ENCODE measurements at regions not wholly inside any gene's neighbourhood (a gene's known extent, or its start where the extent isn't known, plus 50 kb on each side); places are given as distances from the start of the nearest gene placed in this dataset.
"Not testable (repeated sequence)": the region's sequence is repeated elsewhere in the genome, so short reads cannot be mapped to it uniquely, and the experiment has no call there.

DNA sequence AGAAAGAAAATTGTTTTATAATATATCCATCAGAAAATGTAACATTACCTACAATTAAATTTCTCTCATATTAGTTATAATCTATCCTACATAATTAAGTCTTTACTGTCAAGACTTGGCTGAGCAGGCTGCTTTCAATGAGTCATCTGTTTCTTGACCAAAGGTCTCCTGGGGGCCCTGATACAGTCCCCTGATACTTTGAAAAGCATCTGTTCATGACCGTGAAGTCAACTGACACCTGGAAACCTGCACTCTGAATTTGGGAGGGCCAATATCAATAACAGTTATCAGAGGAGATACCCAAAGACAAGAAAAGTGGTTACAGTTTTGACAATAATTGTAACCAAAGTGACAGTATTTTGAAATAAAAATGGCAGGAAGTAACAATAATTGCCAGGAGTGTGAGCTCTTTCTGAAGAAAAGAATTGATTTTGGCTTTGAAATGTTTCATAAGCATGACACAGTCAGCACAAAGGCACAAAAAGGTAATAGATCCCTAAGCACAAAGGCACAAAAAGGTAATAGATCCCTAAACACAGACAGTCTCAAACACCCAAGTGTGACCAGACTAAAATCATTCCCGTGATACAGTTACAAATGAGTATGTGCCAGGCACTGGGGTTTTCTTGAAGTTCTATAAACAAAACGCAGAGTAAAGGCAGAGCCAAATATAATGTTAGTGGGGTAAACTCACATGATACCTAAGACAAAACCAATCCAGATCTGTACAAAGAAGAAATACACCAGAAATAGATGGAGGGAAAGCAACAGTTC lies 260.7 kb downstream of the PLOD2 start:
- H3K4me3 ChIP-seq (ENCODE audit: low read length) = no peak overlapping the region
- TF ChIP-seq ZNF274 (IDR thresholded peaks at IDR 0.05; ENCODE audit: low read depth, low read length) = no peak

DNA sequence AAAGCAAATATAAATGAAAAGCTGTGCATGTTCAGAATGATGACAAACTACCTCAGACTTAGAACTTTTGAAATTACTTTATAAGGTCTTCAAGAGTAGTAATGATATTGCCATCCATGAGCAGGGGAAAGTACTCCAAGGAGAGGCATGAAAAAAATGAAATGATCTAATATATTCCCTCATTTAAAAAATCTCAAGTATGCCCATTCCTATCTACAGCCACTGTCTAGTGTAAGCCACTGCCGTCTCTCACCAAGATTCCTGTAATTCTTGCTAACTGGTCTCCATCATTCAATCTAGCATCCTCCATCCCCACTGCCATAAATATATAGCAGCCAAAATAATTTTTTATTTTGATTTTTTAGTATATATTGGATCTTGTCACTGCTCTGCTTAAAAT lies 258.8 kb downstream of the PLOD2 start:
- no peak for TF ChIP-seq ZNF274 (IDR thresholded peaks at IDR 0.05; ENCODE audit: low read depth, low read length)
- H3K4me3 ChIP-seq (ENCODE audit: low read length) = no peak overlapping the region

DNA sequence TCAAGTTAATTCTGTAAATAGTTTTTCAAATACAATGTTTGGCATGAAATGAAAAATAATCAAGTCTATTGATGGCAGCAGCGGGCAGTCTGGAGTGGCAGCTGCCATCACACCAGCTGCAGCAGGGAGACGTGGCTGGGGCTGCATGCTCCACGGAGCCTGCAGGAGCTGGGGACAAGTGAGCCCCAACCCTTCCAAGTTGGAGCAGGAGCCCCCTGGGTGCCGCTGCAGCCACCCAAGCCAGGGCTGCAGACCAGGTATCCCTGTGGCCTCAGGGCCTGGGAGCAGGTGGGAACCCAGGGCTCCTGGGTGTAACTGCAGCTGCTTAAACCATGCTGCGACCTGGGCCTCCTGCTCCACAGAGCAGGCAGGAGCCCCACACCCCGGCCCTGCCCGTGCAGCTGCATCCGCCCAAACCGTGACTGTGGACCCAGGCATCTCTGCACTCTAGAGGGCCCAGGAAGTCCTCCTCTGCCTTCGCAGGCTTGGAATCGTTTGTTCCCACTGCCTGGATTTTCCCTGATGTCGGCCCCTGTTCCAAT lies 257.4 kb downstream of the PLOD2 start:
- no peak for TF ChIP-seq ZNF274 (IDR thresholded peaks at IDR 0.05; ENCODE audit: low read depth, low read length)
- no peak overlapping the region for H3K4me3 ChIP-seq (ENCODE audit: low read length)

DNA sequence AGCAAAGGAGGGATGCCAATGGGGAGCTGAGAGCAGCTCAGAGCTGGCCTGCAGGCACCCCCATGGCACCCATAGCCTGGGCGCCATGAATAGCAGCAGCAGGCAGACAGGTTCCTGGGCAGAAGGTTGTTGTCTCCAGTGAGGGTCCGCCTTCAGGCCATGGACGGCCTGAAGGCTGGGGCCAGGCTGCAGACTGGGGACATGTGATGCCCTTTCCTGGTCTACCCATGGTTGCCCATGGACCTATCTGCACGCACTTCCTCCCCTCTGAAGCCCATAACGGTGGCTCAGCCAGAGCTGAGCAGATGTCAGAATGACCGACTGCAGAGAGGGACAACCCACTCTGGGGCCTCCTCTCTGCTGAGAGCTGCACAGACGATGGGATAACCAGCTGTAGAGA lies 256.8 kb downstream of the PLOD2 start:
- no peak for TF ChIP-seq ZNF274 (IDR thresholded peaks at IDR 0.05; ENCODE audit: low read depth, low read length)
- H3K4me3 ChIP-seq (ENCODE audit: low read length) = no peak overlapping the region

DNA sequence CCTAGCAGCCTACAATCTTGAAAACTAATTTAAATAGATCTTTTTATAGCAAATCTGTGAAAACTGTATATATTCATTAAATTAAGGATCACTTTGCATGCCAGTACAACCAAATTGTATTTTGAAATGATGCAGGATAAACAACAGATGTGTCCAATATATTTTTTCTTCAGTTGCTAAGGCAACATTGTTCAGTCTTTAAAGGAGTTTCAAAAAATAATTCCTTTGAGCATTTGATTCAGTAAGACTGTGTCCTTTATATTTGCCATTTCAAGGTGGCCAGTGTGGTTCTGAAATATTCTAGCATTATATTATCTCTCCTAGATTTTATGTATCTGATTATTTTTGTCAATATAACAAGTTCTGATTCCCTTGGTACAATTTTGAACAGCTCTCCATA lies 254.7 kb downstream of the PLOD2 start:
- no peak for TF ChIP-seq ZNF274 (IDR thresholded peaks at IDR 0.05; ENCODE audit: low read depth, low read length)
- no peak overlapping the region for H3K4me3 ChIP-seq (ENCODE audit: low read length)

DNA sequence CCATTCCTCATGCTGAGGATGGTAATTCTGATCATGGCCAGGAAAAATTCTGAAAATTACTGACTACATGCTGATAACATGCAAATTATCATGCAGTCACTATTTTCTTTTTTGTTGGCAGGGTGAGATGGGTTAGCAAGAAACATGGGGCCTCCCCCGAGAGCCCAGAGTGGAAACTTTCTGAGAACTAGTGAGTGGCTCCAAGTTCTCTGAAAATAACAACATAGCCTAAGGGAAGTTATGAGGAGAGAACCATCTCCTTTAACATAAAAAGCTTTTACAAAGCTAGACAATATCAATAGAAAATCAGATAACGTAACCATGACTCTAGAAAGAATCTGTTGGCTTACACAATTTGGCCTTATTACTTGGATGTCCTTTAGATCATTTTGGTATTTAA lies 254.2 kb downstream of the PLOD2 start:
- H3K4me3 ChIP-seq (ENCODE audit: low read length) = no peak overlapping the region

DNA sequence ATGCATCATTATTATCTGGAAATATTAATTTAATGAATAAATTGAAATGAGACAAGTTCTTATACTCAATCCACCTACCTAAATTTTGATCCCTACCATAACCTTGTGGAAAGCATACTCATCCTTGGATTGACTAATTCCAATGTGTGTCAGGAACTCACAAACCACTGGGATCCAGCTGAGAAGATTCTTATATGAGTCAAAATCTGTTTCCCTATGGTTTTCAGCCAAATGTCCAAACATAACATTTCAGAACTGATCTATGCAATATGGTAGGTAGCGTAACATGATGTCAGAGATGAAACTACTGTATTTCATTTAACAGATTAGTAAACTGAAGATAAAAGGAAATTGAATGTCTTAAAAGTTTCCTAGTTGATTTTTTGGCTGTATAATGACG lies 250.0 kb downstream of the PLOD2 start:
- no peak overlapping the region for H3K4me3 ChIP-seq (ENCODE audit: low read length)
- no peak for TF ChIP-seq ZNF274 (IDR thresholded peaks at IDR 0.05; ENCODE audit: low read depth, low read length)

More for the DNA sequence above, 254.2 kb downstream of the PLOD2 start:
- TF ChIP-seq ZNF274 (IDR thresholded peaks at IDR 0.05; ENCODE audit: low read depth, low read length) = no peak

DNA sequence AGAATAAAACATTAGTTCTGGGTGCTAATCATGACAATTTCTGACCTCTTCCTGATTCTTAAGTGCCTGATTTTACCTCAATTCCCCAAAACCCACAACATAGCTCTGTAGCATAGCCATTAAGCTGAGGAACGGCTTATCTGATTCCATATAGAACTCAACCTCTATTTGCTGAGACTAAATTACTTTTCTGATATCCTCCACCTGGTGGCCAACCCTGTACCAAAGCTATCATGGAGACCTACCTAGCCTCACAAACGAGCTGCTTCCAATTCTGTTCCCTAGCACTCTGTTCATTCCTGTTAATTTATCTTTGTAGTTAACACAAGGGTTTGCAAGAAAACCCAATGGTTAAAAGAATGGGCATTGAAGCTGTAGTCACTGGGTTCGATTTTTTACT lies 245.2 kb downstream of the PLOD2 start:
- no peak for TF ChIP-seq ZNF274 (IDR thresholded peaks at IDR 0.05; ENCODE audit: low read depth, low read length)
- H3K4me3 ChIP-seq (ENCODE audit: low read length) = no peak overlapping the region

DNA sequence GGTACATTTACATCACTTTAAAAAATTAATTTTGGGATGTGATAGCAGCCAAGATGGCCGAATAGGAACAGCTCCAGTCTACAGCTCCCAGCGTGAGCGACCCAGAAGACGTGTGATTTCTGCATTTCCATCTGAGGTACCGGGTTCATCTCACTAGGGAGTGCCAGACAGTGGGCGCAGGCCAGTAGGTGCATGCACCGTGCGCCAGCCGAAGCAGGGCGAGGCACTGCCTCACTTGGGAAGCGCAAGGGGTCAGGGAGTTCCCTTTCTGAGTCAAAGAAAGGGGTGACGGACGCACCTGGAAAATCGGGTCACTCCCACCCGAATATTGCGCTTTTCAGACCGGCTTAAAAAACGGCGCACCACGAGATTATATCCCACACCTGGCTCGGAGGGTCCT lies 233.2 kb downstream of the PLOD2 start:
- not testable (repeated sequence) for H3K4me3 ChIP-seq (ENCODE audit: low read length)

DNA sequence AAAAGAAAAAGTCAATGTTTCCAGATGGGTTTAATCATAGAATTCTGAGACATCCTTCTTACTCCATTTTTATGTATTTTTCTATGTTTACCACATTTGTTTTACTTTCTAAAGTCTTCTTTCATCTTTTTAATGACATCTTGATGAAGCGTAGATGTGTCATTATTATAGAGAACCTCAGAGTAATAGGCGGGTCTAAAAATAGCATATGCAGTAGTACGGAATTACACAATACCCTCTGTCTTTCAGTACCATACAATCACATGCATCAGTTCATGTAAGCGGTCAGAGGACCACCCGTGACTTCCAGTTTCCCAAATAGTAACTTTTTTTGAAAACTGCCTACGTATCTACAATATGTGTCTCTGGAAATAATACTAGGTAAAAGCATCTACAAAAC lies 224.0 kb downstream of the PLOD2 start:
- no peak for TF ChIP-seq ZNF274 (IDR thresholded peaks at IDR 0.05; ENCODE audit: low read depth, low read length)
- no peak overlapping the region for H3K4me3 ChIP-seq (ENCODE audit: low read length)

DNA sequence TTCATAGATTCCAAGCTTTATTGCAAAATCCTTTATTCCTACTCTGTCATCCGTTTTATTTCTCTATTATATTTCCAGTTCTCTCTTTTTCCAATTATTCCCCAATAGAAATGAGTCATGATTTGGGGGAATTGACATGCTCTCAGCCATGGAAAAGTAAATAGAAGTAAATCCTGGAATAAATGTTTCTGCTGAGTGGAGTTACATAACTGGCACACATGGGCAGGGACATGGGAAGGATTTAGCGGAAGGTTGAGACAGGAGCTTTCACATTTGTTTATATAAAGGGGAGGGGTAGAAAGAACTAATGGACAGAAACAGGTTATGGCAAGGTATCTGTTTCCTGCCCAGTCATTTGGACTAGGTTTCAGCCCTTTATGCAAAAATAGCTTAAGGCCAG lies 221.6 kb downstream of the PLOD2 start:
- H3K4me3 ChIP-seq (ENCODE audit: low read length) = no peak overlapping the region
- no peak for TF ChIP-seq ZNF274 (IDR thresholded peaks at IDR 0.05; ENCODE audit: low read depth, low read length)

DNA sequence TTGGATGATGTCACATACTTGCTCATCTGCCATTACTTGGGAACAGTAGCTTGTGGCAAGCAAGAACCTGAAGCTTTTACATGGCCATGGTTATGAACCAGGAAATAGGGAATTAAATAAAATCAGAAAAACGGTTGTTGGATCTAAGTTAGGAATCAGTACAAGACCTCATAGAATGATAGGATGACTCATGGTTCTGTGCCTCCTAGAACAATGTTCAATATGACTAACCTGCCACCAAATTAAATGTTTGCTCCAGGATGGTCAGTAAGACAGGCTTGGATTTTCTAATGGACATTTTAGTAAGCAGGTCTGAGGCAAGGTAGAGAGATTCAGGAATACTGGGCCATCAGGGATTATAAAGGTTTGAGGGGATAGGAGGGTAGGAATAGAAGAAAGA lies 218.9 kb downstream of the PLOD2 start:
- TF ChIP-seq ZNF274 (IDR thresholded peaks at IDR 0.05; ENCODE audit: low read depth, low read length) = no peak
- no peak overlapping the region for H3K4me3 ChIP-seq (ENCODE audit: low read length)

DNA sequence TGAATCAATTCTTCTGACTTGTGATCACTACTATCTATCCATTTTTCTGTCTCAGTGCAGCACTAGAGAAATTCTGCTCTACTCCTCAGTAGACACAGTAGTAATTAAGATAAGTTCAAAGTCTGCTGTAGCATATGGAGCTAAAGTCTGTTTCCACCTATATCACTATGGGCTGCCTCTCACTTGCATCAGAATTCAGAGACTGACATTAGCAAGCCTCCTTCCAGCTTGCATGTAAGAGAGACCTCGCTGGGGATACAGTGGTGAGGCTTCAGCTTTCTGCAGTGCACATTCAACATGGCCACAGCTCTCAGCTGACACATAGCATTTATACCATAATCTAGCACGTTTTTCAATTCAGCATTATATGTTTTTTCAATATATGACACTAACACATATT lies 217.0 kb downstream of the PLOD2 start:
- no peak for TF ChIP-seq ZNF274 (IDR thresholded peaks at IDR 0.05; ENCODE audit: low read depth, low read length)
- no peak overlapping the region for H3K4me3 ChIP-seq (ENCODE audit: low read length)

DNA sequence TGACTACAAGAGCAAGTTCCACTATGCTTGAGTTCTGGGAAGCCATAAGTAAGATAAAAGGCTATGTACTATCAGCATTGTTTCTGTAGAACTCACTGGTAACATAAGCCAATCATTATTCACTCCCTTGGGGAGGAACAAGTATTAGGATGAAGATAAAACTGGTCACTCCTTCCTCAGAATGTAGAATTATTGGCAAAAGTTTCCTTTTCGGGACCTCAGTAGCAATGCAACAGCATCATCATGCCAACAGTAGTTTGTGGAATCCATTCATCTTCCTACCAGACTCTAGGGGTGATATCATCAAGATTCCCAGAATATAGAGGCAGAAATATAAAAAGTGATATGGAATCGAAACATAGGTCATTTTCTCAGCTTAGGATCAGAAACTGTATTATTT lies 209.5 kb downstream of the PLOD2 start:
- no peak for TF ChIP-seq ZNF274 (IDR thresholded peaks at IDR 0.05; ENCODE audit: low read depth, low read length)
- H3K4me3 ChIP-seq (ENCODE audit: low read length) = no peak overlapping the region

DNA sequence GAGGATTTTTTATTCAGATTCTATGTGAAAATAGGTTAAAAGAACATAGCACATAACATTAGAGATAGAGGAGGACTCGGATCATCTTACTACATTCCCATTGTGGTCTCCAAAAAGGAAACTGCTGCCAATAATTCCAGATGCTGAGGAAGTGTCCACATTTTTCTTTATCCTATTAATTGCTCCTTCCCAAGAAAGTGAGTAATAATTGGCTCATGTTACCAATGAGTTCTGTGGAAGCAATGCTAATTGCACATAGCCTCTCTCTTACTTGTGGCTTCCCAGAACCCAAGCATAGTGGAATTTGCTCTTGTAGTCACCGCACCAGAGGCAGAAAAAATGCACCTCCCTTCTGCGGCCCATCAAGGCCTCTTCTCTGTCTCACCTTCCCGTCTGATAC lies 208.4 kb downstream of the PLOD2 start:
- no peak for TF ChIP-seq ZNF274 (IDR thresholded peaks at IDR 0.05; ENCODE audit: low read depth, low read length)
- no peak overlapping the region for H3K4me3 ChIP-seq (ENCODE audit: low read length)

DNA sequence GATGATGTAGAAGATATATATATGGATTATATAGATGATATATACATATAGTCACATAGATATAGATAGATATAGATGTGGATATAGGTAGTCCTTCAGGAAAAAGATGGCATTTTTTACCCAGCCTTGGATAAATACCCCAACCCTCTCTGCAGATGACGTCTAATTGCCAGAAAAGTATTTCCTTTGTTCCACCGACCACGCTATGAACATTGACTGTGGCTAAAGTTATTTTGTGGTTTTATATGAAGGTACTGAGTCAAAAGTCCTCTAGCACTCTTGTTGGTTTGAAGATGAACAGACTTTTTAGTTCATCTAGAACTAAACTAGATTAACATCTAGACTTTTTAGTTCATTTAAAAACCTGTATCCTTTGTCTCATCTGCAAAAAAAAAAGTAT lies 207.7 kb downstream of the PLOD2 start:
- TF ChIP-seq ZNF274 (IDR thresholded peaks at IDR 0.05; ENCODE audit: low read depth, low read length) = no peak
- no peak overlapping the region for H3K4me3 ChIP-seq (ENCODE audit: low read length)
